Neural progenitor cell (in vitro differentiated cells): ENCODE measurements at regions not wholly inside any gene's neighbourhood (a gene's known extent, or its start where the extent isn't known, plus 50 kb on each side); places are given as distances from the start of the nearest gene placed in this dataset.

Experiments used
- DNase-seq: peaks from one replicate; pipeline ENCODE4 v3.0.0-alpha.2; 2016; ENCODE audit warnings: low spot score
- H2AFZ ChIP-seq: fragments of 200-600 bp; sonication (generic); replicated peaks from 2 replicates; pipeline ENCODE4 v1.6.1; 2016; ENCODE audit warnings: antibody characterized with exemption
- H3F3A ChIP-seq: fragments of 200-600 bp; sonication (generic); 2 replicates; pipeline ENCODE4 v1.6.1; 2016; ENCODE audit warnings: antibody characterized with exemption, low read depth
- H3K27ac ChIP-seq: fragments of 200-600 bp; sonication (generic); 2 replicates; pipeline ENCODE4 v1.5.1; 2016; ENCODE audit warnings: mild to moderate bottlenecking
- H3K27me3 ChIP-seq: fragments of 200-600 bp; sonication (generic); 2 replicates; pipeline ENCODE4 v1.6.1; 2016; ENCODE audit warnings: mild to moderate bottlenecking, moderate library complexity
- H3K36me3 ChIP-seq: fragments of 200-600 bp; sonication (generic); 2 replicates; pipeline ENCODE4 v1.5.1; 2016
- H3K4me1 ChIP-seq: fragments of 200-600 bp; sonication (generic); 2 replicates; pipeline ENCODE4 v1.6.1; 2016; ENCODE audit warnings: mixed run types
- H3K4me2 ChIP-seq: fragments of 200-600 bp; sonication (generic); 2 replicates; pipeline ENCODE4 v1.6.1; 2016
- H3K4me3 ChIP-seq: fragments of 200-600 bp; sonication (generic); 2 replicates; pipeline ENCODE4 v1.5.1; 2016
- H3K79me2 ChIP-seq: fragments of 200-600 bp; sonication (generic); 2 replicates; pipeline ENCODE4 v1.6.1; 2016; ENCODE audit warnings: low read depth
- H3K9ac ChIP-seq: fragments of 200-600 bp; sonication (generic); 2 replicates; pipeline ENCODE4 v1.6.1; 2016
- H3K9me3 ChIP-seq: fragments of 200-600 bp; sonication (generic); 2 replicates; pipeline ENCODE4 v1.5.1; 2016; ENCODE audit warnings: low read depth
- H4K20me1 ChIP-seq: fragments of 200-600 bp; sonication (generic); 2 replicates; pipeline ENCODE4 v1.6.1; 2016; ENCODE audit warnings: low read depth
- H3K27ac Mint-ChIP-seq: 3 replicates; pipeline ENCODE4 v1.8.0; 2021; ENCODE audit warnings: mixed read lengths
- H3K27me3 Mint-ChIP-seq: 2 replicates; pipeline ENCODE4 v1.8.0; 2022; ENCODE audit warnings: low read depth, mild to moderate bottlenecking, inconsistent platforms, moderate library complexity, mixed read lengths; ENCODE audit not compliant: insufficient read depth
- H3K36me3 Mint-ChIP-seq: 3 replicates; pipeline ENCODE4 v1.8.0; 2021; ENCODE audit warnings: mixed read lengths
- H3K4me1 Mint-ChIP-seq: 3 replicates; pipeline ENCODE4 v1.8.0; 2021; ENCODE audit warnings: mixed read lengths
- H3K4me3 Mint-ChIP-seq: 3 replicates; pipeline ENCODE4 v1.8.0; 2021; ENCODE audit warnings: mild to moderate bottlenecking, moderate library complexity, mixed read lengths
- H3K9me3 Mint-ChIP-seq: 3 replicates; pipeline ENCODE4 v1.8.0; 2020; ENCODE audit warnings: mixed read lengths
- CTCF ChIP-seq: fragments of 200-600 bp; sonication (generic); IDR thresholded peaks from 2 replicates; pipeline ENCODE4 v1.5.1; 2017; ENCODE audit warnings: antibody characterized with exemption, mild to moderate bottlenecking
- EZH2 ChIP-seq: fragments of 200-600 bp; sonication (generic); IDR thresholded peaks from 2 replicates; pipeline ENCODE4 v1.6.1; 2017; ENCODE audit warnings: antibody characterized with exemption, mild to moderate bottlenecking, moderate library complexity
- EZH2phosphoT487 ChIP-seq: fragments of 200-600 bp; sonication (generic); IDR thresholded peaks from 2 replicates; pipeline ENCODE4 v1.6.1; 2017; ENCODE audit warnings: antibody characterized with exemption

- Histone ChIP-seq H3F3A (no peaks in the 10 kb centered on the region), H3K27me3 (no peaks in the 10 kb centered on the region), H3K4me2 (no peak overlapping the region), H3K4me3 (no peak overlapping the region), H3K36me3 (no peaks in the 10 kb centered on the region), H3K4me1 (no peaks in the 10 kb centered on the region), H3K9me3 (no peaks in the 10 kb centered on the region), H4K20me1 (no peaks in the 10 kb centered on the region), H3K9ac (no peak overlapping the region), H2AFZ (no peak overlapping the region), H3K79me2 (no peaks in the 10 kb centered on the region), H3K27ac (no peak overlapping the region)
- TF ChIP-seq EZH2 (no peak), EZH2phosphoT487 (no peak)
- Mint-ChIP-seq H3K27me3 (no peaks in the 10 kb centered on the region), H3K27ac (no peak overlapping the region), H3K4me1 (no peaks in the 10 kb centered on the region), H3K4me3 (no peak overlapping the region), H3K9me3 (no peaks in the 10 kb centered on the region), H3K36me3 (no peaks in the 10 kb centered on the region)
- no peak for DNase-seq
Observed at GRCh38 chr4:107202744-107203143, 166.6 kb upstream of the DKK2 start.

- Histone ChIP-seq H3K9ac (no peak overlapping the region), H3K36me3 (no peaks in the 10 kb centered on the region), H3K79me2 (no peaks in the 10 kb centered on the region), H3F3A (no peaks in the 10 kb centered on the region), H4K20me1 (no peaks in the 10 kb centered on the region), H2AFZ (no peak overlapping the region), H3K27ac (no peak overlapping the region), H3K9me3 (no peaks in the 10 kb centered on the region), H3K4me1 (no peaks in the 10 kb centered on the region), H3K4me2 (no peak overlapping the region), H3K4me3 (no peak overlapping the region), H3K27me3 (no peaks in the 10 kb centered on the region)
- Mint-ChIP-seq H3K27ac (no peak overlapping the region), H3K27me3 (no peaks in the 10 kb centered on the region), H3K9me3 (no peaks in the 10 kb centered on the region), H3K36me3 (no peaks in the 10 kb centered on the region), H3K4me1 (peaks cover 3% of the 10 kb centered on the region), H3K4me3 (no peak overlapping the region)
- no peak for DNase-seq
- TF ChIP-seq EZH2phosphoT487 (no peak), CTCF (no peak), EZH2 (no peak)
Observed at GRCh38 chr4:107197121-107197520, 161.0 kb upstream of the DKK2 start.

GRCh38 chr4:107196312-107196711, 160.2 kb upstream of the DKK2 start:
- H3K9me3 ChIP-seq: no peaks in the 10 kb centered on the region
- H3K9ac ChIP-seq: no peak overlapping the region
- Mint-ChIP-seq H3K4me3 (no peak overlapping the region), H3K9me3 (no peaks in the 10 kb centered on the region), H3K27ac (no peak overlapping the region), H3K36me3 (no peaks in the 10 kb centered on the region), H3K27me3 (no peaks in the 10 kb centered on the region), H3K4me1 (peaks cover 3% of the 10 kb centered on the region)
- H3K4me3 ChIP-seq: no peak overlapping the region
- no peaks in the 10 kb centered on the region for H3F3A ChIP-seq
- H4K20me1 ChIP-seq: no peaks in the 10 kb centered on the region
- no peak overlapping the region for H2AFZ ChIP-seq
- H3K27ac ChIP-seq: no peak overlapping the region
- H3K36me3 ChIP-seq: no peaks in the 10 kb centered on the region
- H3K4me1 ChIP-seq: no peaks in the 10 kb centered on the region
- H3K27me3 ChIP-seq: no peaks in the 10 kb centered on the region
- no peak for TF ChIP-seq EZH2
- TF ChIP-seq EZH2phosphoT487: no peak
- TF ChIP-seq CTCF: no peak
- H3K79me2 ChIP-seq: no peaks in the 10 kb centered on the region
- no peak overlapping the region for H3K4me2 ChIP-seq
- no peak for DNase-seq

GRCh38 chr4:107194005-107194404, 157.9 kb upstream of the DKK2 start:
- no peaks in the 10 kb centered on the region for H3K9me3 ChIP-seq
- H3K4me3 ChIP-seq: no peak overlapping the region
- no peak overlapping the region for H3K27ac Mint-ChIP-seq
- H3K4me1 Mint-ChIP-seq: peaks cover 3% of the 10 kb centered on the region
- H3K9me3 Mint-ChIP-seq: no peaks in the 10 kb centered on the region
- H3K27me3 ChIP-seq: no peaks in the 10 kb centered on the region
- H3K36me3 Mint-ChIP-seq: no peaks in the 10 kb centered on the region
- no peaks in the 10 kb centered on the region for H4K20me1 ChIP-seq
- H3K4me1 ChIP-seq: no peaks in the 10 kb centered on the region
- no peak overlapping the region for H3K27ac ChIP-seq
- H3F3A ChIP-seq: no peaks in the 10 kb centered on the region
- TF ChIP-seq EZH2phosphoT487: no peak
- no peak for TF ChIP-seq EZH2
- no peak for TF ChIP-seq CTCF
- no peaks in the 10 kb centered on the region for H3K36me3 ChIP-seq
- H3K4me3 Mint-ChIP-seq: no peak overlapping the region
- H3K27me3 Mint-ChIP-seq: no peaks in the 10 kb centered on the region
- no peak for DNase-seq
- H3K4me2 ChIP-seq: no peak overlapping the region
- no peaks in the 10 kb centered on the region for H3K79me2 ChIP-seq
- no peak overlapping the region for H2AFZ ChIP-seq
- H3K9ac ChIP-seq: no peak overlapping the region
